Fibroblast of the aortic adventitia (primary cell): ENCODE measurements at regions not wholly inside any gene's neighbourhood (a gene's known extent, or its start where the extent isn't known, plus 50 kb on each side); places are given as distances from the start of the nearest gene placed in this dataset.

Experiments used
- DNase-seq: peaks from one replicate; pipeline ENCODE4 v3.0.0-alpha.2; 2010; ENCODE audit warnings: low read depth
- H3K4me3 ChIP-seq: 2 replicates; pipeline ENCODE4 v1.5.1; 2011; ENCODE audit warnings: low read depth, mild to moderate bottlenecking, control low read depth, low read length, moderate library complexity
- TF ChIP-seq, protein P1 (sequence below): IDR thresholded peaks from 2 replicates; pipeline ENCODE4 v1.5.1; 2011; ENCODE audit warnings: mild to moderate bottlenecking, low read length, control low read depth, inconsistent platforms; ENCODE audit not compliant: insufficient read depth

DNA sequence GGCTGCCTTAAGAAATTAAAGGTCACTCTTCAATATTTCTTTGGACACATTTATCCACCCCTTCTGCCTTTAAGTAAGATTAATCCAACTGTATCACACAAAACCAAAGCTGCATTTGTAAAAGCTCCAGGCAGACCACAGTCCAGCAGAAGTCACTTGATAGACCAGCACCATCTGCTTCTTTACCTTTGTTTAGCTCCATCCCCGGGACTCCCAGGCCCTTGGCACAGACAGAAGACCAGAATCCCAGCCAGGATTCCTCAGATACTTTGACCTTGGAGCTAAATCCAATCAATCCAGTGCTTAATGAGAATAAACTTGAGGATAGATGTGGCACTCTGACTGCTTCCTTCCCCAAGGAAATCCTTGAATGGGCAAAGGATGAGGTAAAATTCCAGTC, 333.1 kb upstream of the RASGEF1B start:
- TF ChIP-seq, protein P1, sequence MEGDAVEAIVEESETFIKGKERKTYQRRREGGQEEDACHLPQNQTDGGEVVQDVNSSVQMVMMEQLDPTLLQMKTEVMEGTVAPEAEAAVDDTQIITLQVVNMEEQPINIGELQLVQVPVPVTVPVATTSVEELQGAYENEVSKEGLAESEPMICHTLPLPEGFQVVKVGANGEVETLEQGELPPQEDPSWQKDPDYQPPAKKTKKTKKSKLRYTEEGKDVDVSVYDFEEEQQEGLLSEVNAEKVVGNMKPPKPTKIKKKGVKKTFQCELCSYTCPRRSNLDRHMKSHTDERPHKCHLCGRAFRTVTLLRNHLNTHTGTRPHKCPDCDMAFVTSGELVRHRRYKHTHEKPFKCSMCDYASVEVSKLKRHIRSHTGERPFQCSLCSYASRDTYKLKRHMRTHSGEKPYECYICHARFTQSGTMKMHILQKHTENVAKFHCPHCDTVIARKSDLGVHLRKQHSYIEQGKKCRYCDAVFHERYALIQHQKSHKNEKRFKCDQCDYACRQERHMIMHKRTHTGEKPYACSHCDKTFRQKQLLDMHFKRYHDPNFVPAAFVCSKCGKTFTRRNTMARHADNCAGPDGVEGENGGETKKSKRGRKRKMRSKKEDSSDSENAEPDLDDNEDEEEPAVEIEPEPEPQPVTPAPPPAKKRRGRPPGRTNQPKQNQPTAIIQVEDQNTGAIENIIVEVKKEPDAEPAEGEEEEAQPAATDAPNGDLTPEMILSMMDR, result no peak

DNA sequence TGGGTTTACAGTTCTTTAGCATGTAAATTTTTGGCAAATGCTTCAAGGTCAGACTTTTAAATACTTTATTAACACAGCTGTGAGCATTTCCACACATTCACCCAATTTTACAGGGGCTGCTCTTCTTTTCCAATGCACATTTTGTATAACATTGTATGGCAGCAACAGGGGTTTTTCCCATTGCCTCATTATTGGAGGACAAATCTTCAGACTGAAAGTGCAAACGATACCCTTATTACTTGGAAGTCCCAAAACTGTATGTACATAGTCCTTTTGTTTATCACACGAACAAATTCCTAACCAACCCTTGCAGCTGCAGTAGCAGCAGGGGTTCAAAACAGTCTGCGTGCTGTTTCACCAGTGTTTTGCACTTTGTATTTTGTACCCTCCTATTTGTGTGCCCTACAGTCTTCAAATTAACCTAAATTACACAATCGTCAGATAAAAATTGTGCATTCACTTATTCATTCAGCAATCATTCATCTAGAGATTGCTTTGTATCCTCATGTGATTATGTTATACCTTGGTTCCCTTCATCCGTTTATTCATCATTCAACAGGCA, 330.7 kb upstream of the RASGEF1B start:
- H3K4me3 ChIP-seq, result no peak overlapping the region
- TF ChIP-seq, protein P1, result no peak
- no peak for DNase-seq

More for the DNA sequence above, 333.1 kb upstream of the RASGEF1B start:
- no peak for DNase-seq
- no peak overlapping the region for H3K4me3 ChIP-seq

DNA sequence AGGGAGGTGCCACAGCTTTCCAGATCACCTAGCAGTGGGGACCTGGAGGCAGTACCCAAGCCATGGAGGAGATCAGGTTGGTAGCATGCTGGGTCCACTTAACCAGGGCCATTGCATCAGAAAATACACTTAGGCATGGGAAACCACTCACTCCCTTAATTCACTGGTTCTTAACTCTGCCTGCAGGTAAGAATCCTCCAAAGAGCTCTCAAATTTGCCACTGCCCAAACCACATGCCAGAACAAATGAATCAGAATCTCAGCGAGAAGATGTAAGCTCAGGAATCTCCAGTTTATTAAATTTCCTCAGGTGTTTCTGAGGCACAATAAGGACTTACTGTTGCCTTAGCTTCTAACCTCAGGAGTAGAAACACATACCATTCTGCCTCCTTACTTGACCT, 327.7 kb upstream of the RASGEF1B start:
- TF ChIP-seq, protein P1, result no peak
- DNase-seq, result no peak
- H3K4me3 ChIP-seq, result no peak overlapping the region

DNA sequence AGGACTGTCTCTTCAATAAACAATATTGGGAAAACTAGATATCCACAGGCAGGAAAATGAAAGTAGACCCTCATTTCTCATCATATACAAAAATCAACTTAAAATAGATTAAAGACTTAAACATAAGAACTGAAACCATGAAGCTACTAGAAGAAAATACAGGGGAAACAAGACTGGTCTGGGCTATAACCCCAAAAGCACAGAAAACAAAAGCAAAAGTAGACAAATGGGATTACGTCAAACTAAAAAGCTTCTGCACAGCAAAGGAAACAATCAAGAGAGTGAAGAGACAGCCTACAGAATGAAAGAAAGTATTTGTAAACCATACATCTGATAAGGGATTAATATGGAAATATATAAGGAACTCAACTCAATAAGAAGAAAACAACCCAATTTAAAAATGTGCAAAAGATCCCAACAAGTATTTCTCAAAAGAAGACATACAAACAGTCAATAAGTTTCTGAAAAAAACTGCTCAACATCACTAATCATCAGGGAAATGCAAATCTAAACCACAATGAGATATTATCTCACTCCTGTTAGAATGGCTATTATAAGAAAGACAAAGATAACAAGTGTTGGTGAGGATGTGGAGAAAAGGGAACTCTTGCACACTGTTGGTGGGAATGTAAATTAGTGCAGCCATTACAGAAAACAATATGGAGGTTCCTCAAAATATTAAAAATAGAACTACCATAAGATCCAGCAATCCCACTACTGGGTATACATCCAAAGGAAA, 325.3 kb upstream of the RASGEF1B start:
- no peak for DNase-seq
- TF ChIP-seq, protein P1, result no peak
- no peak overlapping the region for H3K4me3 ChIP-seq

DNA sequence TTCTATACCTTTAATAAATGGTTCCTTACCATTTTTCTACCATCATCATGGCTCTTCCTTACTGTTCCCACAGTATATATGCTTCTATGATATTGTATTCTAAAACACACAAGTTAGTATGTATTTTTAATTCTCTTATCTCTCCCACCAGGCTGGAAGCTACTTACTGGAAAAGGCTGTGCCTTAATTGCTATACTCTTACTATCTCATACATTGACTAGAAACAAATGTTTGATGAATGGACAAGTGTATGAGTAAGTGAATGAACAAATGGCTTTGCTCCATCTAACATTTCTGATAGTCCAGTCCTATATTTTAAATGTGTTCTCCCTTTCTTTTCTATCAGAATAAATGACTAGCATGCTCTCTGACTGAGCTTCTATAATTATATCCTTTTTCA, 320.8 kb upstream of the RASGEF1B start:
- TF ChIP-seq, protein P1, result no peak
- H3K4me3 ChIP-seq, result no peak overlapping the region

DNA sequence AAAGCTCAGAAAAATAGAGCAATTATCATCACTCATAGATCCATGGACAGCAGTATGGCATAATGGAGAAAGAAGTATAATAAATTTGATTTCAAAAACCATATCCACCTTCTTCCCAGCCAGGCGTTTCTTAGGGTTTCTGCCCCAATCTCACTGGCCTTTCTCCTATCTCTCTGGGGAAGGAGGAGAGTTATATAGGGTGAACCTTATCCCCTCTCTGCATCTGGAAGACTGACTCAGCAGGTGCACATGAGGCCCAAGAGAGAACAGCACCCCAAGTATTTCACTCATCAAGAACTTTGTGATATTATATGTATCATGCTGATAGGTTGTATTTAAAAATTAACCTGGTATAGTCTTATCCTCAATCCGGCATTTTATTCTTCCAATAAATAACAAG, 318.8 kb upstream of the RASGEF1B start:
- TF ChIP-seq, protein P1, result no peak
- DNase-seq, result no peak
- no peak overlapping the region for H3K4me3 ChIP-seq

More for the DNA sequence above, 320.8 kb upstream of the RASGEF1B start:
- no peak for DNase-seq
